NCI-H748 (cell line): ENCODE measurements at regions not wholly inside any gene's neighbourhood (a gene's known extent, or its start where the extent isn't known, plus 50 kb on each side); places are given as distances from the start of the nearest gene placed in this dataset.

ENCODE experiments used
- DNase-seq: peaks from one replicate; lab custom pipeline; 2025; ENCODE audit not compliant: unreplicated experiment; lab: John Stamatoyannopoulos, UW

DNA sequence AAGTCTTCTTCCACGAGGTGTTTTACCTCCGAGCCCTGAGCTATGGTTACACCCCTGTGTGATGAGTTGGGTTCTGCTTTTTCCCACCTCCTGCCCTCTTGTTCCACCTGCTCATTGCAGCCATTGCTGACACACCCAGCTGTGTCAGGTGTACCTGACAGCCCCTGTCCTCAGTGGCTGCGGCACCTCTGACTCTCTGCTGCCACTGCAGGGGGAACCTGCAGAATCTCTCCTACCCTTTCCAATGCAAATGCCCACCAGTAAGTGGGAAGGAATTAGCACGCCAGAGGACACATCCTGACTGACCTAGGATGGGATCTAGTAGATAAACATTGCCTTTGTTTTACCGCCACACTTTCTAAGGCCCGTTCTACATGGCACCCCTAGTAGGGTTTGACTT is 600.9 kb upstream of the MKI67 start:
- DNase-seq = no peak

- no peak for DNase-seq
Measured at GRCh38 chr10:128729910-128730420, 603.7 kb upstream of the MKI67 start.

- no peak for DNase-seq
Measured at GRCh38 chr10:128730922-128731321, 604.7 kb upstream of the MKI67 start.

GRCh38 chr10:128734161-128734560 is 607.9 kb upstream of the MKI67 start:
- DNase-seq = no peak

DNA sequence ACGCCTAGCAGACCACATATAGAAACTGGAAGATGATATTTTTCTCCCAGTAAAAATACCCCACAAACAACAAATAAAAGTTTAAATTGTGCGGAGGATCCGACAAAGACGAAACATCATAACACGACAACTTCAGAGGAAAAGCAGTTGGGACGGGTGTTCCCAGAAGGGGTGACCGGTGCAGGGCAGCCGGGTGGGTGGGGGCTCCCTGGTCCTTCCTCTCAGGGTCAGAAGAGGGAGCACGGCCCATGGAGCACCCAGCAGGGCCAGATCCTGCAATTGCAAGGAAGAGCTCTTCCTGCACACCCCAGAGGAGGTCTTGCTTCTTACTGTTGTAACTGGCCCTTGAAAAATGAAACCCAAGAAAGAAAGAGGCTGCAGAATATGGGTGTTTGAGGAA is 608.5 kb upstream of the MKI67 start:
- DNase-seq = no peak

GRCh38 chr10:128735996-128736395 is 609.8 kb upstream of the MKI67 start:
- peak; percentile 66 for DNase-seq

DNA sequence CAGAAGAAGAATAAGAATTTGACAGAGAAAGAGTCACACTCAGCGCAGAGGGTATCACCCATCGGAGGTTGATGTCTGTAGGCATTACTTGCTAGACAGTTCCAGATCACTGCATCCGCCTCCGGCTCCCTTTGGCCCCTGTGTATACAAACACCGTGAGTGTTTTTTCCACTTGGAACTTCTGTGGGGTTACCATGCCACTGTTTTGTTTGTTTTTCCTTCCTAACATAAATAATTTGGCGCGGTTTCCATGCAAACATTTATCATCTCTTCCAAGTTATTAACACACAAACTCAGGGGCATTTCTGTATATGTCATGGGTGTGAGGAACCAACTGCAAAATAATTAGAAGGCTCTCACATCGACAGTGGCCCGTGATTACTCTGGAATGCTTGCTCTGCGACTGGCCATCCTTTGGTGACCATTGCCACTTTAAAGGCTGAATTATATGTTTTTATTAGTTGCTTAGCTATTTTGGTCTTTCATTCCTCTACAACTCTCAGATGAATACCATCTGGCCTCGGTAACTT is 612.2 kb upstream of the MKI67 start:
- DNase-seq = peak; percentile 50

DNA sequence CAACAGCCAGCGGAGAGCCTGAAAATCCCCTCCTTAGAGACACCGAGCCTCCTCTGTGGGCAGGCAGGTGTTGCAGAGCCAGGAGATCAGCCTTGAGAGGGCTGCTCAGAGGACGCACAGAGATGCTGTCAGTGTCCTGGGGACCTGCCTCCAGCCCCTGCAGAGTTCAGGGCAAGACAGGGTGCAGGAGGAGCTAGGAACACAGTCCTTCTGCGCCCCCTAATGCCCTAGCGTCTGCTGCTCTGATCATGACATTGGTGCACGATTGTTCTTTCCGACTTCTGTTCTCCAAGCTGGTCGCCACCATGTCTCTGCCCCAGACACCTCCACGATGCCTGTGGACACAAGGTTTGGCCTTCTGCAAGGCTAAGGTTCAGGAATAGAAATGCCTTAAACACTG is 613.7 kb upstream of the MKI67 start:
- DNase-seq = peak; percentile 36

DNA sequence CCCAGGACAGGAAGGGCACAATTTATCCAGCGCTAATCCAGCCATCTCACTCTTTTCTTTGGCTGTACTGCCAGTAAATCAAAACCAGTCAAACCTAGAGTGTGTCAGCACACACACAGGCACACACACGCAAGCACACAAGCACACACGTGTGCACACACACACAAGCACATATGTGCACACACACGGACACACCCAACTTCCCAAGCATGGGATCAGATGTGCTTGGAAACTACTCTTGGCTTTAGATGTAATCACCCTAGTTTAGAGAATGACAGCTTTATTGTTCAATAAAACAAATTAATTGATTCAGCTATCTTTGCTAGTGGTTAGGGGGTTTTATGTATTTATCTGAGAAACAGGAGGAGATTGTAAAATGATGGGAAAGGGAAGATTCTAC is 615.0 kb upstream of the MKI67 start:
- no peak for DNase-seq

DNA sequence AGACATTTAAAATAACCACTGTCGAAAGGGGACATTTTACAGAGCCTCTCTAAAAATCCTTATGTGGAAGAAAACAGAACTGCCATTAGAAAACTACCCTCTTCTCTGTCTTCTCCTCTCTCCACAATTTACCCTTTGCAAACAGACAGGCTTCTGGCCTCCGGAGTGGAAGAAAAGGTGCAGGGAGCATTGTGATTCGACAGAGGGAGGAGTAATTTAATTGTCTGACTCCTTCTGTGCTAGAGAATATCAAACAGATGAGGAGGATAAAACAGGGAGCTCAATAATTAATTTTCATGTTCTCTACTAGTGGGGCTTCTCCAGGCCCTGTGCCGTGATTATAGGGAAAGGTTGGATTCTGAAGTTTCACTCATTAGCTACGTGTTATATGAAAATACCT is 615.5 kb upstream of the MKI67 start:
- no peak for DNase-seq

GRCh38 chr10:128744092-128744491 is 617.9 kb upstream of the MKI67 start:
- DNase-seq = no peak

DNA sequence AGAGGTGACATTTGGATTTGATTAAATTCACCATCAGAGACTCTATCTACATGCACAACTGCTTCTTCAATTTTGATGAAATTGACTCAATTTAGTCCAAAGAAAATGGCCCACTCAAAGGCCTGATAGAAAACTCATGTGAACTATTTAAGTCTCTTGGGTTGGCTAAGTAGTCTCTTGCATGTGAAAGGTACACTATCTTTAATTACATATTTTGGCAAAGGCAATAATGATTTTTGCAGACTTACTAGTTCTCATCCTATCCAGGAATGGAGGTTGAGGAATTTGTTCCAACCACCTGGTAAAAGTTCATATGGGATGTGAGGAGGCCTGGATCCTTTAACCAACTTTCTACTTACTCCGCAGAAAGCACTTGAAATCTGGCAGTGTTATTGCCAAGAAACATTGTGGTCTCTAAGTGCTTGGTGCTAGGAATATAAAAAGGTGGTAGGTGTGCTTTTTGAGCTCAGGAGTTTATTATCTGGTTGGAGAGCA is 618.6 kb upstream of the MKI67 start:
- DNase-seq = no peak

GRCh38 chr10:128747582-128748346 is 621.5 kb upstream of the MKI67 start:
- no peak for DNase-seq

GRCh38 chr10:128751284-128751683 is 625.1 kb upstream of the MKI67 start:
- DNase-seq = peak; percentile 36

DNA sequence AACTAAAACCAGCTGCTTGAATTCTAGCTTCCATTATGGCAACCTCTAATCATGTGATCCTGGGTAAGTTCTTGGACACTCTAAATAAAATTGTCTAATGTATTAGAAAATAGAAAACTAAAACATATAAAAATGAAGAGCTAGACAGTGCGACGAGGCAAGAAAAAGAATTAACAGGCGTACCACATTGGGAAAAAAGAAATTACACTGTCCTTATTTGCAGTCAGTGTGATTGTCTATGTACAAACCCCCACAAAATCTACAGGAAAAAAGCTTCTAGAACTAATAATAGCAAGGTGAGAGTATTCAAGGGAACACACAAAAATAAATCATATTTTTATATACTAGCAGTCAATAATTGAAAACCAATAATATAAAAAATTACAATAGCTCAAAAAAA is 625.6 kb upstream of the MKI67 start:
- no peak for DNase-seq

DNA sequence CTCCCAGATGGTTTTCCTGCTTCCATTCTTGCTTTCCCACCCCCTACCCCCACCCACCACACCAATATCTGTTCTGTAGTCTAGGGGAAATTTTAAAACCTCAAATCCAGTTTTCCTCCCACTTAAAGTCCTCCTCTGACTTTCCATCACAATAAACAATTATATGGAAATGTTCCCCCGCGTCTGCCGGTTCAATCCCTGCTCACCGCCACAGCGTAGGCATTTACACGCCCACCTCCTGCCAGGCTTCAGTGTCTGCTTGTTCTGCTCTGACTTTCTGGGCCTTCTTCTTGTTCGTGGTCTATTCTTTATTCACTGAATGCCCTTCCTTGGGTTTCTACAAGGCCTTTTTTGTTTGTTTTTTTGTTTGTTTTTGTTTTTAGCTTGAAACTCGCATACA is 633.0 kb upstream of the MKI67 start:
- DNase-seq = no peak

DNA sequence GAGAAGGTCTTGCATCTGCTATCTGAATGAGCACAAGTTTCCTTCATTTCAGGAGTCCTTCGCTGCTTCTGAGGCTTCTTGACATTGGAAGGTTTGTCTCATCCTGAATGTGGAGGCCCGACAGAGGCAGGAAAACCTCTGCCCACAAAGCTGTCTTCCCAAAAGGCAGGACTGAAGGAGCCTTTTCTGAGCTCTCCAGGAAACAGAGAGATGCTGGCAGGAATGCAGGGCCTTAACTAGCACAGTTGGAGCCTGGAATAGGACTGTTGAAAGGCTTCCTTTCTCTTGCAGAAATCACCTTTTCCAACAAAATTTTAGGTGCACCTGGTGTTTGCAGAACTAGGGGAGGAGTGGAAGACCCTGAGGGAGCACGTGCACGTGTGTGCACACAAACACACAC is 637.4 kb upstream of the MKI67 start:
- no peak for DNase-seq

DNA sequence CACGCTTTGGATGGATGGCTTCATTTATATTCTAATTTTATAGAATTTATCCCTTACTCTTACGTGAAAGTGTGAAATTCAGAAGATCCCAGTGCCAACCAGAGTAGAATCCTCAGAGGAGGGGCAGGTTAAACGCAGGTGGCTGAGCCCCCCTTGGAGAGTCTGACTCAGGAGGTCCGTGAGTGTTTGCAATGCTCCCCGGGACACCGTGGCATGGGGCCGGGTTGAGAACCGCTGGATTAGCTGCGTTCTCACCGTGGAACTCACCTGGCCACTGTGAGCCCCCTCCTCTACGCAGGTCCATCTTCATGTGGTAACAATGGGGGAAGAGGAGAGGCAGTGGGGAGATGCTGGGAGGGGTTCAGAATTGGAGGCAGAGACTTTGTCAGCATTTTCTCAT is 638.0 kb upstream of the MKI67 start:
- DNase-seq = no peak

GRCh38 chr10:128766915-128767314 is 640.7 kb upstream of the MKI67 start:
- no peak for DNase-seq

GRCh38 chr10:128774979-128775378 is 648.8 kb upstream of the MKI67 start:
- no peak for DNase-seq

DNA sequence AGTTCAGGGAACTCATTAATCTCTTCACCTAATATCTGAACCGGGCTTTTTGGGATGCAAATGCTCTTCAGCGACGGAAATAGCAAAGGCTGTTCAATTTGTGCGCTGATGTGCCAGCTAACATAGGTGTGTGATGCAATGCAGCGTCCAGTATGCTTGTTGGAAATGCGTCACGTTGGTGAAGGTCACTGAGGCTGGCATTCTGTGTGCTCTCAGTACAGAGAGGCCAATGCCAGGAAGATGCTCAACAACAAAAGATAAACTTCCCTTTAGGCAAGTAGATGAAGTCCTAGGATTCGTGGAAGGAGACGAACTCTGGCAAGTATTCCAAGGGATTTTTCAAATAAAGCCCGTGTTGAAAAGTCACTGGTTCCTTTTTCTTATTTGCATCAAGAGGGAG is 649.5 kb upstream of the MKI67 start:
- DNase-seq = no peak

GRCh38 chr10:128776673-128777252 is 650.5 kb upstream of the MKI67 start:
- no peak for DNase-seq
